Transverse colon (tissue), 4 donors: ENCODE measurements at regions not wholly inside any gene's neighbourhood (a gene's known extent, or its start where the extent isn't known, plus 50 kb on each side); places are given as distances from the start of the nearest gene placed in this dataset.

Experiments used
- POLR2AphosphoS5 ChIP-seq, 3 donors: sonication (generic); formaldehyde crosslinking; IDR thresholded peaks; one replicate each; pipeline ENCODE4 v1.6.1; 2016; ENCODE audit warnings: antibody characterized with exemption in 3 of 3
- TF ChIP-seq, protein P1 (sequence below), 5 experiments: fragments of 200-600 bp in 3 of 5; fragments of 450-650 bp in 2 of 5; sonication (generic) in 3 of 5; IDR thresholded peaks; 1 replicate in 2 of 5; 2 replicates in 3 of 5; pipeline ENCODE4 v1.5.1; 2016 to 2017; ENCODE audit warnings: antibody characterized with exemption in 5 of 5, inconsistent platforms in 3 of 5, mild to moderate bottlenecking in 2 of 5, moderate library complexity in 1 of 5

DNA sequence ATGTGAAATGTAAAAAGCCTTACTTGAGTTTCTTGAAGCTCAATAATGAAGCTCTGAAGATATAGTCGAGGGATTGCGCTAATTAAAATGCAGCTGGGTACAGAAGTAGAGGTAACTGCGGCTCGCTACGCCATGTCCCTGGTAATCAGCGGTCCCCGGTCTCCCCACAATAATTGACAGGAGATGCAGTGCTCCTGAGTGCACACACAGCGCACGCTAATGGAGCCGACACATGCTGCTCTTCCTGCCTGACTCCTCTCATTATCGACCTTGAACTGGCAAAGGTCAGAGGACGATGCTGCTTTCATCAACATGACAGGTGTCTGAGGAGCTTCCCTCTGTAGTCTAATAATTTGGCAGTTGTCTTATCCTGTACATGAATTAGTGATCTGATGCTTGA is 365.9 kb downstream of the RNF144B start:
- no peak for TF ChIP-seq POLR2AphosphoS5 (IDR thresholded peaks at IDR 0.05)
- TF ChIP-seq, protein P1, sequence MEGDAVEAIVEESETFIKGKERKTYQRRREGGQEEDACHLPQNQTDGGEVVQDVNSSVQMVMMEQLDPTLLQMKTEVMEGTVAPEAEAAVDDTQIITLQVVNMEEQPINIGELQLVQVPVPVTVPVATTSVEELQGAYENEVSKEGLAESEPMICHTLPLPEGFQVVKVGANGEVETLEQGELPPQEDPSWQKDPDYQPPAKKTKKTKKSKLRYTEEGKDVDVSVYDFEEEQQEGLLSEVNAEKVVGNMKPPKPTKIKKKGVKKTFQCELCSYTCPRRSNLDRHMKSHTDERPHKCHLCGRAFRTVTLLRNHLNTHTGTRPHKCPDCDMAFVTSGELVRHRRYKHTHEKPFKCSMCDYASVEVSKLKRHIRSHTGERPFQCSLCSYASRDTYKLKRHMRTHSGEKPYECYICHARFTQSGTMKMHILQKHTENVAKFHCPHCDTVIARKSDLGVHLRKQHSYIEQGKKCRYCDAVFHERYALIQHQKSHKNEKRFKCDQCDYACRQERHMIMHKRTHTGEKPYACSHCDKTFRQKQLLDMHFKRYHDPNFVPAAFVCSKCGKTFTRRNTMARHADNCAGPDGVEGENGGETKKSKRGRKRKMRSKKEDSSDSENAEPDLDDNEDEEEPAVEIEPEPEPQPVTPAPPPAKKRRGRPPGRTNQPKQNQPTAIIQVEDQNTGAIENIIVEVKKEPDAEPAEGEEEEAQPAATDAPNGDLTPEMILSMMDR (IDR thresholded peaks at IDR 0.05): no peak
